HEK293 (cell line): ENCODE measurements at regions not wholly inside any gene's neighbourhood (a gene's known extent, or its start where the extent isn't known, plus 50 kb on each side); places are given as distances from the start of the nearest gene placed in this dataset.

ENCODE experiments used
- CTCF ChIA-PET: fragments of 350-600 bp; formaldehyde crosslinking; extraction: SDS; loops from one replicate; lab custom pipeline; 2021; ENCODE audit warnings: antibody characterized with exemption; lab: Yijun Ruan, JAX
- POLR2A ChIA-PET: fragments of 300-600 bp; formaldehyde crosslinking; extraction: SDS; loops from one replicate; lab custom pipeline; 2020; ENCODE audit warnings: antibody characterized with exemption, inconsistent platforms; lab: Yijun Ruan, JAX
- H3K27ac ChIP-seq: fragments of 200-500 bp; sonication (Bioruptor generic); 2 replicates; pipeline ENCODE4 v1.5.1; 2014; ENCODE audit warnings: low read depth, low read length, control low read depth, inconsistent platforms; ENCODE audit errors: extremely low read depth
- H3K36me3 ChIP-seq, 2 experiments: fragments of 200-500 bp in 1 of 2; sonication (Bioruptor generic) in 1 of 2; 1 replicate in 1 of 2; 2 replicates in 1 of 2; pipeline ENCODE4 v1.5.1; 2014 to 2017; ENCODE audit warnings: inconsistent platforms in 2 of 2, low read length in 2 of 2; ENCODE audit not compliant: control insufficient read depth in 2 of 2, insufficient read depth in 1 of 2
- H3K4me1 ChIP-seq: fragments of 200-500 bp; sonication (Bioruptor generic); 2 replicates; pipeline ENCODE4 v1.5.1; 2014; ENCODE audit warnings: mild to moderate bottlenecking, low read length, inconsistent platforms; ENCODE audit not compliant: control insufficient read depth, insufficient read depth
- H3K4me3 ChIP-seq: 2 replicates; pipeline ENCODE4 v1.5.1; 2011; ENCODE audit warnings: low read depth, mild to moderate bottlenecking, control low read depth, low read length, moderate library complexity
- H3K9me3 ChIP-seq: fragments of 200-500 bp; sonication (Bioruptor generic); 2 replicates; pipeline ENCODE4 v1.5.1; 2014; ENCODE audit warnings: low read depth, low read length, inconsistent platforms; ENCODE audit not compliant: control insufficient read depth, insufficient read depth
- GLIS2 ChIP-seq: fragments of 450-650 bp; formaldehyde crosslinking; IDR thresholded peaks from 2 replicates; pipeline ENCODE4 v1.5.1; 2016; ENCODE audit warnings: missing biosample characterization, missing genetic modification characterization
- IKZF3 ChIP-seq: fragments of 450-650 bp; IDR thresholded peaks from 2 replicates; pipeline ENCODE4 v1.5.0; 2018; ENCODE audit warnings: missing biosample characterization, mild to moderate bottlenecking, missing genetic modification characterization, moderate library complexity
- OSR2 ChIP-seq: fragments of 450-650 bp; formaldehyde crosslinking; IDR thresholded peaks from 2 replicates; pipeline ENCODE4 v1.5.1; 2016; ENCODE audit warnings: missing biosample characterization, missing genetic modification characterization
- SCRT2 ChIP-seq: fragments of 450-650 bp; formaldehyde crosslinking; IDR thresholded peaks from 2 replicates; pipeline ENCODE4 v1.5.1; 2016; ENCODE audit warnings: missing biosample characterization, missing genetic modification characterization
- ZBTB20 ChIP-seq: fragments of 450-650 bp; formaldehyde crosslinking; IDR thresholded peaks from 2 replicates; pipeline ENCODE4 v1.5.1; 2016; ENCODE audit warnings: missing biosample characterization, missing genetic modification characterization
- ZEB2 ChIP-seq: fragments of 450-650 bp; formaldehyde crosslinking; IDR thresholded peaks from 2 replicates; pipeline ENCODE4 v1.5.1; 2016; ENCODE audit warnings: missing biosample characterization, missing genetic modification characterization
- ZFHX2 ChIP-seq: fragments of 450-650 bp; formaldehyde crosslinking; conservative IDR thresholded peaks from 2 replicates; pipeline ENCODE4 v1.5.1; 2016; ENCODE audit warnings: missing biosample characterization, missing genetic modification characterization
- ZNF132 ChIP-seq: fragments of 450-650 bp; formaldehyde crosslinking; IDR thresholded peaks from 2 replicates; pipeline ENCODE4 v1.5.1; 2017; ENCODE audit warnings: missing biosample characterization, missing genetic modification characterization, borderline replicate concordance
- ZNF133 ChIP-seq: fragments of 450-650 bp; formaldehyde crosslinking; IDR thresholded peaks from 2 replicates; pipeline ENCODE4 v1.5.1; 2016; ENCODE audit warnings: missing biosample characterization, missing genetic modification characterization
- ZNF19 ChIP-seq: fragments of 450-650 bp; formaldehyde crosslinking; IDR thresholded peaks from 2 replicates; pipeline ENCODE4; 2016; ENCODE audit warnings: missing biosample characterization, missing genetic modification characterization, low read depth
- ZNF248 ChIP-seq: fragments of 450-650 bp; formaldehyde crosslinking; IDR thresholded peaks from 2 replicates; pipeline ENCODE4 v1.5.1; 2017; ENCODE audit warnings: missing biosample characterization, missing genetic modification characterization
- ZNF266 ChIP-seq: fragments of 450-650 bp; formaldehyde crosslinking; IDR thresholded peaks from 2 replicates; pipeline ENCODE4 v1.5.1; 2016; ENCODE audit warnings: missing biosample characterization, missing genetic modification characterization, low read depth
- ZNF311 ChIP-seq: fragments of 450-650 bp; formaldehyde crosslinking; IDR thresholded peaks from 2 replicates; pipeline ENCODE4 v1.5.1; 2017; ENCODE audit warnings: missing biosample characterization, missing genetic modification characterization, borderline replicate concordance
- ZNF366 ChIP-seq: fragments of 450-650 bp; formaldehyde crosslinking; conservative IDR thresholded peaks from 2 replicates; pipeline ENCODE4 v1.5.1; 2016; ENCODE audit warnings: missing biosample characterization, missing genetic modification characterization
- ZNF37A ChIP-seq: fragments of 450-650 bp; IDR thresholded peaks from 2 replicates; pipeline ENCODE4 v1.5.1; 2018; ENCODE audit warnings: missing biosample characterization, missing genetic modification characterization
- ZNF501 ChIP-seq: fragments of 450-650 bp; formaldehyde crosslinking; IDR thresholded peaks from 2 replicates; pipeline ENCODE4 v1.5.1; 2016; ENCODE audit warnings: missing biosample characterization, missing genetic modification characterization
- TF ChIP-seq, protein P1 (sequence below): fragments of 450-650 bp; IDR thresholded peaks from 2 replicates; pipeline ENCODE4 v1.5.1; 2018; ENCODE audit warnings: missing biosample characterization, mild to moderate bottlenecking, missing genetic modification characterization
- TF ChIP-seq, protein P2 (sequence below): fragments of 450-650 bp; formaldehyde crosslinking; IDR thresholded peaks from 2 replicates; pipeline ENCODE4 v1.5.1; 2016; ENCODE audit warnings: missing biosample characterization, missing genetic modification characterization
- TF ChIP-seq, protein P3 (sequence below): fragments of 450-650 bp; formaldehyde crosslinking; IDR thresholded peaks from 2 replicates; pipeline ENCODE4 v1.5.1; 2017; ENCODE audit warnings: missing biosample characterization, missing genetic modification characterization
- TF ChIP-seq, protein P4 (sequence below): fragments of 450-650 bp; formaldehyde crosslinking; optimal IDR thresholded peaks from 2 replicates; pipeline ENCODE3; 2016; ENCODE audit warnings: missing biosample characterization, mild to moderate bottlenecking, missing genetic modification characterization

DNA sequence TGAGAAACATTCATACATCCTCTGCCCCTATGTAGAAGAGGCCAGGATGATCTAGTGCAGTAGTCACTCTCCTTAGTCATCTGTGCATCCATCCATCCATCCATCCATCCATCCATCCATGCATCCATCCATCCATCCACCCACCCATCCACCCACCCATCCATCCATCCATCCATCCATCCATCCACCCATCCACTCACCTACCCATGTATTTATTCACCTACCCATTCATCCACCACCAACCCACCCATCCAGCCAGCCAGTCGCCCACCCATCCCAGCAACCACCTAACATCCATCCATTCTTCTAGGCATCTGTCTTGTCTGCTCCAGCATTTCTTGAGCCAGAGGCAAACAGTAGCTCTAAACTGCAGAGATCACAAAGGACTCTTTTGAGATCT, 87.1 kb downstream of the MSX2 start (continued):
- TF ChIP-seq, protein P1, sequence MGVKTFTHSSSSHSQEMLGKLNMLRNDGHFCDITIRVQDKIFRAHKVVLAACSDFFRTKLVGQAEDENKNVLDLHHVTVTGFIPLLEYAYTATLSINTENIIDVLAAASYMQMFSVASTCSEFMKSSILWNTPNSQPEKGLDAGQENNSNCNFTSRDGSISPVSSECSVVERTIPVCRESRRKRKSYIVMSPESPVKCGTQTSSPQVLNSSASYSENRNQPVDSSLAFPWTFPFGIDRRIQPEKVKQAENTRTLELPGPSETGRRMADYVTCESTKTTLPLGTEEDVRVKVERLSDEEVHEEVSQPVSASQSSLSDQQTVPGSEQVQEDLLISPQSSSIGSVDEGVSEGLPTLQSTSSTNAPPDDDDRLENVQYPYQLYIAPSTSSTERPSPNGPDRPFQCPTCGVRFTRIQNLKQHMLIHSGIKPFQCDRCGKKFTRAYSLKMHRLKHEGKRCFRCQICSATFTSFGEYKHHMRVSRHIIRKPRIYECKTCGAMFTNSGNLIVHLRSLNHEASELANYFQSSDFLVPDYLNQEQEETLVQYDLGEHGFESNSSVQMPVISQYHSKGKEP = no peak
- TF ChIP-seq ZEB2 = no peak
- TF ChIP-seq ZNF366 = peak; percentile 52; the same call in 1 of the 2 replicates
- no peak for TF ChIP-seq ZNF19 (tag by site-specific recombination)
- peak; percentile 38; the same call in 1 of the 2 replicates for TF ChIP-seq ZFHX2
- TF ChIP-seq OSR2 = no peak
- TF ChIP-seq ZNF501 = no peak
- TF ChIP-seq ZBTB20 (tag by site-specific recombination) = no peak
- no peak for TF ChIP-seq ZNF37A (tag by site-specific recombination)
- no peak for TF ChIP-seq ZNF311
- no peak for TF ChIP-seq IKZF3 (tag by site-specific recombination)

DNA sequence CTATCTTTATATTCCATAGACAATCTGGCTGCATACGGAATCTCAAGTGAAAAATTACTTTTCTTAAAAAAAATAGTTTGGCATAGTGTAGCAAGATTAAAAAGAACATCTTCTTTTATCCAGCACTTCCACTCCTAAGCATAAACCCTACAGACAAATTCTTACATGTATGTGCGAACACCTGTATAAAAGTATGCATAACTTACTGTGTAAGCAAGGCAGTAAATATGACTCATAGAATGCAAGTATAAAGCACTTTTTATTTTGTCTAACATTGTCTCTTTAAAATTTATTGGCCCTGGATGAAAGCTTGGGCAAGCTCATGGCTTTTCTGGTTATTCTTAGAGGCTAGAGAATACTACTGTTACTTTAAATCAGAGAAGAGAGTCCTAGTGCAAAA, 86.4 kb downstream of the MSX2 start:
- TF ChIP-seq ZNF501 = no peak
- no peak for TF ChIP-seq ZNF132 (tag by site-specific recombination)
- TF ChIP-seq ZNF248 (tag by site-specific recombination) = no peak
- TF ChIP-seq SCRT2 = no peak
- no peak for TF ChIP-seq GLIS2 (tag by site-specific recombination)
- TF ChIP-seq, protein P2, sequence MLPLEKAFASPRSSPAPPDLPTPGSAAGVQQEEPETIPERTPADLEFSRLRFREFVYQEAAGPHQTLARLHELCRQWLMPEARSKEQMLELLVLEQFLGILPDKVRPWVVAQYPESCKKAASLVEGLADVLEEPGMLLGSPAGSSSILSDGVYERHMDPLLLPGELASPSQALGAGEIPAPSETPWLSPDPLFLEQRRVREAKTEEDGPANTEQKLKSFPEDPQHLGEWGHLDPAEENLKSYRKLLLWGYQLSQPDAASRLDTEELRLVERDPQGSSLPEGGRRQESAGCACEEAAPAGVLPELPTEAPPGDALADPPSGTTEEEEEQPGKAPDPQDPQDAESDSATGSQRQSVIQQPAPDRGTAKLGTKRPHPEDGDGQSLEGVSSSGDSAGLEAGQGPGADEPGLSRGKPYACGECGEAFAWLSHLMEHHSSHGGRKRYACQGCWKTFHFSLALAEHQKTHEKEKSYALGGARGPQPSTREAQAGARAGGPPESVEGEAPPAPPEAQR (tag by site-specific recombination) = no peak
- no peak for TF ChIP-seq ZNF266 (tag by site-specific recombination)
- Histone ChIP-seq H3K27ac (no peak overlapping the region), H3K4me1 (no peaks in the 10 kb centered on the region), H3K4me3 (no peak overlapping the region), H3K9me3 (no peaks in the 10 kb centered on the region), H3K36me3 (no peaks in the 10 kb centered on the region)
- POLR2A ChIA-PET = no interaction called here
- CTCF ChIA-PET = no interaction called here

DNA sequence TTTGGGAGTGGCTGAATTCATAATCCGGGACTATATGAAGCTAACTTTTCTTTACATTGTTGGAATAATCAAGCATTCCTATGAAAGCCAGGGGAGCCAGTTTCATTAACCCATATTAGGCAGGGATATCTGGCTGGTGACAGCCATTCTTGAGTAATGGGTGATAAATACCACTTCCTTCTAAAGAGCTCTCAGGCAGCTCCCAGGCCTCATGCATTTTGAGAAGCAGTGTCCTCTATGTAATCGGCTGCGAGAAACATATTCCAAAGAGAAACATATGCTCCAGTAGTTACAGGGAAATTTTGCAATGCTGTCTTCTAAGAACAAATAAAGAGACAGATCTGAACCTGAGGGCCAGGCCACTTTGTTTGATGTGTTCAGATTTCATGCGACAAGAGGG, 83.1 kb downstream of the MSX2 start:
- Histone ChIP-seq H3K4me1 (no peaks in the 10 kb centered on the region), H3K4me3 (no peak overlapping the region), H3K9me3 (no peaks in the 10 kb centered on the region), H3K36me3 (no peaks in the 10 kb centered on the region), H3K27ac (no peak overlapping the region)
- TF ChIP-seq, protein P3, sequence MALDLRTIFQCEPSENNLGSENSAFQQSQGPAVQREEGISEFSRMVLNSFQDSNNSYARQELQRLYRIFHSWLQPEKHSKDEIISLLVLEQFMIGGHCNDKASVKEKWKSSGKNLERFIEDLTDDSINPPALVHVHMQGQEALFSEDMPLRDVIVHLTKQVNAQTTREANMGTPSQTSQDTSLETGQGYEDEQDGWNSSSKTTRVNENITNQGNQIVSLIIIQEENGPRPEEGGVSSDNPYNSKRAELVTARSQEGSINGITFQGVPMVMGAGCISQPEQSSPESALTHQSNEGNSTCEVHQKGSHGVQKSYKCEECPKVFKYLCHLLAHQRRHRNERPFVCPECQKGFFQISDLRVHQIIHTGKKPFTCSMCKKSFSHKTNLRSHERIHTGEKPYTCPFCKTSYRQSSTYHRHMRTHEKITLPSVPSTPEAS (tag by site-specific recombination) = no peak
- CTCF ChIA-PET = interaction anchor here (0.7 to 1.6 kb wide), 2 partner anchors 10 to 135 kb away, joined by 3 to 5 read pairs; no protein-coding TSS in a partner anchor
- POLR2A ChIA-PET = no interaction called here

DNA sequence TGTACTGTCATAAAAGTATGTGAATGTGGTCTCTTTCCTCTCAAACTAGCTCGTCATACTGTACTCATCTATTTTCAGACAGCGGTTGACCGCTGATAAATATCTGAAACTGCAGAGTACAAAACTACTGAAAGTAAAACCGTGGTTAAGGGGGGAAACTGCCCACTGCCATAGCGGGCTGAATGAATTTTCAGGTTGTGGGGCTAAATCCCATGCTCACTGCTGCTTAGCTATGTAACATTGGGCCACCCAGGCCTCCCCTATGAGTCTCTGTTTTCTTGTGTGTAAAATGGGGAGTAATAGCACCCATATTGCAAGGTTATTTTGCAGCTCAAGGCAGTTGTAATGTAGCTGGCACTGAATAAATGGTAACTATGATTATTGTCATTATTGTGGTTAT, 82.3 kb downstream of the MSX2 start:
- H3K27ac ChIP-seq = no peak overlapping the region
- no peaks in the 10 kb centered on the region for H3K36me3 ChIP-seq
- no peaks in the 10 kb centered on the region for H3K4me1 ChIP-seq
- no peaks in the 10 kb centered on the region for H3K9me3 ChIP-seq
- CTCF ChIA-PET = interaction anchor here (0.7 to 1.6 kb wide), 3 partner anchors 10 to 12 kb away, joined by 3 to 5 read pairs (median 3); no protein-coding TSS in a partner anchor
- no peak overlapping the region for H3K4me3 ChIP-seq
- TF ChIP-seq, protein P4, sequence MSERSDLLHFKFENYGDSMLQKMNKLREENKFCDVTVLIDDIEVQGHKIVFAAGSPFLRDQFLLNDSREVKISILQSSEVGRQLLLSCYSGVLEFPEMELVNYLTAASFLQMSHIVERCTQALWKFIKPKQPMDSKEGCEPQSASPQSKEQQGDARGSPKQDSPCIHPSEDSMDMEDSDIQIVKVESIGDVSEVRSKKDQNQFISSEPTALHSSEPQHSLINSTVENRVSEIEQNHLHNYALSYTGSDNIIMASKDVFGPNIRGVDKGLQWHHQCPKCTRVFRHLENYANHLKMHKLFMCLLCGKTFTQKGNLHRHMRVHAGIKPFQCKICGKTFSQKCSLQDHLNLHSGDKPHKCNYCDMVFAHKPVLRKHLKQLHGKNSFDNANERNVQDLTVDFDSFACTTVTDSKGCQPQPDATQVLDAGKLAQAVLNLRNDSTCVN (tag by site-specific recombination) = no peak
- TF ChIP-seq ZNF133 = no peak
- POLR2A ChIA-PET = no interaction called here
